Activated naive CD8-positive, alpha-beta T cell treated with anti-CD3 and anti-CD28 coated beads, Interleukin-2, amount 10 ng/mL, durations not matched to agents 7 days and 5 days (primary cell): ENCODE measurements at regions not wholly inside any gene's neighbourhood (a gene's known extent, or its start where the extent isn't known, plus 50 kb on each side); places are given as distances from the start of the nearest gene placed in this dataset.

Experiments used
- ATAC-seq: fragments of 150-1000 bp; cut with Tn5 transposase; one replicate; pipeline ENCODE4 v1.10.0; 2021; ENCODE audit warnings: low read depth, moderate library complexity
- POLR2A ChIA-PET: fragments of 350-600 bp; sonication (Branson Sonifier 250); formaldehyde crosslinking; loops from one replicate; lab custom pipeline; 2021; ENCODE audit warnings: antibody characterized with exemption; lab: Charles Lee
- DNase-seq: peaks from one replicate; pipeline ENCODE4 v3.0.0; 2021
- H3K27ac Mint-ChIP-seq: one replicate; pipeline ENCODE4 v1.8.0; 2022; ENCODE audit warnings: mild to moderate bottlenecking, mixed read lengths
- H3K27me3 Mint-ChIP-seq: one replicate; pipeline ENCODE4 v1.8.0; 2022; ENCODE audit warnings: mild to moderate bottlenecking, moderate library complexity, mixed read lengths
- H3K36me3 Mint-ChIP-seq: one replicate; pipeline ENCODE4 v1.8.0; 2021; ENCODE audit warnings: mild to moderate bottlenecking, mixed read lengths
- H3K4me1 Mint-ChIP-seq: one replicate; pipeline ENCODE4 v1.8.0; 2021; ENCODE audit warnings: mixed read lengths
- H3K4me3 Mint-ChIP-seq: one replicate; pipeline ENCODE4 v1.8.0; 2022; ENCODE audit warnings: mild to moderate bottlenecking, moderate library complexity, mixed read lengths
- H3K9me3 Mint-ChIP-seq: one replicate; pipeline ENCODE4 v1.8.0; 2021; ENCODE audit warnings: mixed read lengths

DNA sequence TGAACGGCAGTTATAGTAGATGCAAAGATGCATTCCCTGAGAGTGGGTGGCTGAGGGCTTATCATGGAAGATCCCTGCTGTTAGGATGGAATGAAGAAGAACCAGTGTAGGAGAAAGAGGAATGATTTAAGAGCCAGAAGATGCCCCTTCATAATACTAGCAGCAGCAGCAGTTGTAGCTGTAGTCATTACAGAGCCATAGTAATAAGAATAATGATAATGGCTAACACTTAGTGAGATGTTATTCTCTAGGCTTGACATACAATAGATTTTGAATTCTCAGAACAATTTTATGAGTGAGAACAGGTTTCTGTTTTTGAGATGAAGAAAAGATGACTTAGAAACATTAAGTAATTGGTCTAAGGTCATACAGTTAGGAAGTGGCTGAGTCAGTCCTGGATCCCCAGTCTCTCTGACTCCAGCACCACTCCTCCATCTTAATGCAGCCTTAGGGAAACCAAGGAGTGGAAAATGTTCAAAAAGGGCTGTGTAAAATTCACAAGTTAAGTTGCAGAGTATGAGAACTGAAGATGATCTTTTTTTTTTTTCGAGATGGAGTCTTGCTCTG, 459.4 kb upstream of the SGCD start:
- no peaks in the 10 kb centered on the region for H3K27me3 Mint-ChIP-seq
- no peak overlapping the region for H3K4me3 Mint-ChIP-seq
- no peak for DNase-seq
- H3K4me1 Mint-ChIP-seq: no peaks in the 10 kb centered on the region
- no peak for ATAC-seq
- POLR2A ChIA-PET: no interaction called here
- no peaks in the 10 kb centered on the region for H3K36me3 Mint-ChIP-seq
- H3K9me3 Mint-ChIP-seq: no peaks in the 10 kb centered on the region
- no peak overlapping the region for H3K27ac Mint-ChIP-seq

DNA sequence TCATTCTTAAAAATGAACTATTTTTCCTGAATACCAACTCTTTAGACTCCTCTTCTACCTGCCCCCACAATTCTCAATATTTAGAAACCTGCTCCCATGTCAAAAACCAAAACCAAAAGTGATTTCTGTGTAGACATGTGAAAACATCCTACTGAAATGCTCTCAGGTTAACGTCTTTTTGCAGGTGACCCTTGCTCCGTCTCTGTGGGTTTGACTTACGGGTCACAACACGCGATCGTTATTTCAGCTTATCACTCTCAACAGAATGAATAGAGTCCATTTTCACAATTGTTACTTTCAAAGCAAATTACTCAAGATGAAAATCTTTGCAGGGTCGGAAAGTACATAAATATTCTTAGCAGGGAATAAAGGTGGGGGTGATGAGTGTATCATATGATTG, 456.3 kb upstream of the SGCD start:
- Mint-ChIP-seq H3K9me3 (no peaks in the 10 kb centered on the region), H3K36me3 (no peaks in the 10 kb centered on the region), H3K4me3 (no peak overlapping the region), H3K27ac (no peak overlapping the region), H3K4me1 (no peaks in the 10 kb centered on the region), H3K27me3 (no peaks in the 10 kb centered on the region)
- POLR2A ChIA-PET: no interaction called here
- ATAC-seq (no peak), DNase-seq (no peak)

DNA sequence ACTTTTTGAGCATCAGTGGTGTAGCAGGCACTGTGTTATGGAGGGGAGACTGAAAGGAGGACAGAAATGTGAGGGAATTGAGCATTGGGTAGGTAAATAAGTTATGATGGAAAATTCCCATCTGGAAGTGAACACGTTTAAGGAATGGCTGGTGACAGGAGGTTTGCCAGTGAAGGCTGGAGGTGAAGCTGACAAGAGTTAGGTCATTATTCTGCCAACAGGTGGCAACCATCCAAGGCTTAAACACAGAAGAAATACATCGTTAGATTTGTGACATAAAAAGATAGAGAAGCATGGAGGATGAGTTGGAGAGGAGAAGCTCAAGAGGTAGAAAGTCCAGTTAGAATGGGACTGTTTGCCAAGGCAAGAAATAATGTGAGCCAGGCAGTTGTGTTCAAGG, 455.3 kb upstream of the SGCD start:
- H3K4me1 Mint-ChIP-seq: no peaks in the 10 kb centered on the region
- H3K27me3 Mint-ChIP-seq: no peaks in the 10 kb centered on the region
- no peak overlapping the region for H3K27ac Mint-ChIP-seq
- H3K4me3 Mint-ChIP-seq: no peak overlapping the region
- H3K9me3 Mint-ChIP-seq: no peaks in the 10 kb centered on the region
- H3K36me3 Mint-ChIP-seq: no peaks in the 10 kb centered on the region
- no peak for DNase-seq
- ATAC-seq: no peak
- POLR2A ChIA-PET: no interaction called here

DNA sequence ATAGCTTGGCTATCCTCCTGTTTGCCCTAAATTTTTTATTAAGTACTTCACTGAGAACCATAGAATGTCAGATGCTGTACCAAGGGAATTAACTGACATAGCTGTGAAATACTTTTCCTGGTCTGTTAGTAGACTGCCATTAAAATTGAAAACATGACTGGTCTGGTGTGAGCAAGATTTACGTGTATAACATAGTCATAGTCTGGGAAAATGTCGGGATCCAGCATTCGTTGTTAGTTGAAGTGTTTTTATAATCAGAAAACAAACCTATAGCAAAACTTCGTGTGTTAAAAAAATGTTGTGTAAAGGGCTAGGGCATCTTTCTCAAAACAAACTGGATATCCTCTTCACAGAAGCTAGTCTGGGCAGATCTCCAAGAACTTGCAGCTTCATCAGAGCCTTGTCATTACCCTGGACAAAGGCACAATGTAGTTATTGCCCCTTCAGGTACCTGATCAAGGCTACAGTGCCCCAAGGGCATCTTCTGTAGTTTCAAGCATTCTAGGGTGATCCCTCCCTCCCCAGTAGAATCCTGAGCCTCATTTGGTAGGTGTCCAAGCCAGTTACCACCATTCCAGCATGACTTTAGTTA, 454.2 kb upstream of the SGCD start:
- H3K36me3 Mint-ChIP-seq: no peaks in the 10 kb centered on the region
- POLR2A ChIA-PET: no interaction called here
- H3K9me3 Mint-ChIP-seq: no peaks in the 10 kb centered on the region

DNA sequence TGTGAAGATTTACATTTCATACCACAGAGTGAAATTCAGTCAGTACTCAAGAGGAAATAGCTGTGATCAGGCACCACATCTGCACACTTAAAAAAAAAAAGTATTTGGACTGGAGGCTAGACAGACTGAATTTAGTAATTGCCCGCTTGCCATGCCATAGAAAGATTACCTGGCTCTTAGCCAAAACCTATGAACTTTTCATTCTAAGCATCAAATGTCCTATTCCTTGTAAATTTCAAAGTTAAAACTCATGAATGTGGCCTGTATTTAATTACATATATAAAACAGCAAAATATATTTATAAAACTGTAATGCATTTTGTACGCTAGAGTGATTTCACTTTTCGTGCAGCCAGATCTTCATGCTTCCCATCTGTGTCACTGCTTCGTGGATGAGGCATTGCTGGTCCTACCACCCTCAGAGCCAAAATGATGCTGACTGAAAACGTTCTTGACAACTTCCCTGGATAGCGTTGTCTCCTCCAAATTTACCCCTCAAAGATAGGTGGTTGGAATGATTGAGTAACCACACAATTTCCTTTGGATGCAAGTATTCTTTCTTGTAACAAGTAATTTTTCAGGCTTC, 447.9 kb upstream of the SGCD start:
- Mint-ChIP-seq H3K4me3 (no peak overlapping the region), H3K27me3 (no peaks in the 10 kb centered on the region), H3K36me3 (no peaks in the 10 kb centered on the region), H3K9me3 (no peaks in the 10 kb centered on the region), H3K4me1 (no peaks in the 10 kb centered on the region), H3K27ac (no peak overlapping the region)
- no peak for ATAC-seq
- POLR2A ChIA-PET: no interaction called here
- no peak for DNase-seq

More for the DNA sequence above, 454.2 kb upstream of the SGCD start:
- Mint-ChIP-seq H3K4me1 (no peaks in the 10 kb centered on the region), H3K27ac (no peak overlapping the region), H3K4me3 (no peak overlapping the region), H3K27me3 (no peaks in the 10 kb centered on the region)
- ATAC-seq: no peak
- DNase-seq: no peak

DNA sequence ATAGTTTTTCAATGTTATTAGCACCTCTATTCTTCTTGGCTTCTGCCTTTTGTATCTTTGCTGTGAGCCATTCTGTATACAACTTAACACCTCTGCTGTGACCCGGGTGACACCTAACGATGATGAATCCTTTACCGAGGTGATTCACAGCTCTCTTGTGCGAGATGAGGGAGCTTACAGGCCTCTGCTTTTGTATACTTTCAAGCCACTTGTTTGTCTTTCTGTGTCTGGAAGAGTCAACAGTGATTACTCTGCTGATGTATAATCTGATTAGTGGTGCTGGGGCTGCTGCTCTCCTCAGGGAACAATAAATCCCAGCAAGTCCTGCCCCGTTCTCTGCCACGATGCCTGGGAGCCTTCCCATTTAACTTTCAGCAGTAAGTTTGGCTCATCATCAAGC, 442.9 kb upstream of the SGCD start:
- no peaks in the 10 kb centered on the region for H3K36me3 Mint-ChIP-seq
- ATAC-seq (no peak), DNase-seq (no peak)
- no peaks in the 10 kb centered on the region for H3K9me3 Mint-ChIP-seq
- POLR2A ChIA-PET: no interaction called here
- no peaks in the 10 kb centered on the region for H3K4me1 Mint-ChIP-seq
- no peak overlapping the region for H3K4me3 Mint-ChIP-seq
- no peaks in the 10 kb centered on the region for H3K27me3 Mint-ChIP-seq
- H3K27ac Mint-ChIP-seq: no peak overlapping the region

DNA sequence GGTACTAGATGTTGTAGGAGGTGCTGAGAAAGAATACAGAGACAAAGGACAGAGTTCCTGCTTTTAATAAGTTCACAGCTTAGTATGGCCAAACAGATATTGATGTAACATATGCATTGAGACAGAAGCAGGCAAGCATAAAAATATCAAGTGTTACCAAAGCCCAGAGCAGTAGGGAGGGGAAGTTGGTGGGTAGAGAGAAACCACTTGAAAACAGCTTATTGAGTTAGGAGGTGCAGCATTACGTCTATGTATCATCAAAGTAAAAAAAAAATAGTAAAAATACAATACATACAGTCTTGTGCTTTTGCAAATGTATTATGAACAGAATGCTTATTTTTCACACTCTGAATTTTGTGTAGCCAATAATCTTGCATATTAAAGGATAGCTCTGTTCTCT, 441.8 kb upstream of the SGCD start:
- DNase-seq: no peak
- no peak overlapping the region for H3K4me3 Mint-ChIP-seq
- no peak for ATAC-seq
- no peaks in the 10 kb centered on the region for H3K9me3 Mint-ChIP-seq
- no peaks in the 10 kb centered on the region for H3K4me1 Mint-ChIP-seq
- POLR2A ChIA-PET: no interaction called here
- no peaks in the 10 kb centered on the region for H3K27me3 Mint-ChIP-seq
- H3K27ac Mint-ChIP-seq: no peak overlapping the region
- no peaks in the 10 kb centered on the region for H3K36me3 Mint-ChIP-seq

DNA sequence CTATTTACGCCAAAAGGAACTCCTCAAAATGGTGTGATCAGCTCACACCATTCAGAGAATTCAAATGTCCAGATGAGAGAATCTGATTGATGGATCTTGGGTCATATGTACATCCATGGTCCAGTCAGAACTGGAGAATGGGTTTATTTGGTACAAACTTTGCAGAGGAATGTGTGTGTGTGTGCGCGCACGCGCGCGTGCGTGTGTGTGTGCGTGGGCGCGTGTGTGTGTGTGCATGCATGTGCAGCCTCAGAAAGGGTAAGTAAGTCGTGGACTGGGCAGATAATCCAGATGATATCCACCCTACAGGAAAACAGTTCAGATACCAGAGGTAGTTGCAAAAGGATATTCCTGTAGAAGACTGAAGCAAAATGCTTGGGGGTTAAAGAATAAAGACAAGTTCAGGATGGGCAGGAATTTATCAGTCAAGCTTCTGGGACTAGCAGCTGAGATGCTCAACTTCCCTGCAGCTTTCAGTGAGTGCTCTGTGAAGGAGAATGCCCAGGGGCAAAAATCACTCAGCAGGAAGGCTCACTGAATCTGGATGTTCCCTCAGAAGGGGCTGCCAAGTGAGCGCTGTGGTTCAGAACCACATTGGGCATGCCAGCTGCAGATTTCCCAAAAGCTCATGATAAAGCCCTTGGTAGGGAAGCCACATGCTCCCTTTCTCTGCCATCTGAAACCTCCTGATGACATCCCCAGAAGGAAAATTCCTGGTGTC, 440.5 kb upstream of the SGCD start:
- H3K27me3 Mint-ChIP-seq: no peaks in the 10 kb centered on the region
- H3K36me3 Mint-ChIP-seq: no peaks in the 10 kb centered on the region
- no peak for DNase-seq
- H3K27ac Mint-ChIP-seq: no peak overlapping the region
- no peaks in the 10 kb centered on the region for H3K9me3 Mint-ChIP-seq
- POLR2A ChIA-PET: no interaction called here
- no peaks in the 10 kb centered on the region for H3K4me1 Mint-ChIP-seq
- H3K4me3 Mint-ChIP-seq: no peak overlapping the region
- no peak for ATAC-seq

DNA sequence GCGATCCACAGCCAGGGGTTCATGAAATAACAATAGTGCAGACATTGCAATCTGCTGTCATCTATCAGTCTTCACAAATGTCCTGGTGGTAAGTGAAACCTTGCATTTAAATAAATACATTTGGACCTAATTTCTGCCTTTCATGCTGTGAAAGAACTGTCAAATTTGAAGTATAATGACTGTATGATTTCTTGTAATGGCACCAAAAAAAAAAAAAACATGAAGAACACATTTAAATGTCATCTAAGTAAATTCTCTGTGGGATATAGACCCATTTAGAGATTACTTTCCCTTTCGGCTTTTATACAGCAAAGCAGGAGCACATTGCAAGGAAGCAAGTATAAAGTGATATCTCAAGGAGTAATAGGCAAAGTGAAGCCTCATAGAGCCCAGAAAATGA, 431.5 kb upstream of the SGCD start:
- POLR2A ChIA-PET: no interaction called here
- Mint-ChIP-seq H3K4me1 (no peaks in the 10 kb centered on the region), H3K27me3 (no peaks in the 10 kb centered on the region), H3K9me3 (no peaks in the 10 kb centered on the region), H3K27ac (no peak overlapping the region), H3K36me3 (no peaks in the 10 kb centered on the region), H3K4me3 (no peak overlapping the region)
- DNase-seq (no peak), ATAC-seq (no peak)

DNA sequence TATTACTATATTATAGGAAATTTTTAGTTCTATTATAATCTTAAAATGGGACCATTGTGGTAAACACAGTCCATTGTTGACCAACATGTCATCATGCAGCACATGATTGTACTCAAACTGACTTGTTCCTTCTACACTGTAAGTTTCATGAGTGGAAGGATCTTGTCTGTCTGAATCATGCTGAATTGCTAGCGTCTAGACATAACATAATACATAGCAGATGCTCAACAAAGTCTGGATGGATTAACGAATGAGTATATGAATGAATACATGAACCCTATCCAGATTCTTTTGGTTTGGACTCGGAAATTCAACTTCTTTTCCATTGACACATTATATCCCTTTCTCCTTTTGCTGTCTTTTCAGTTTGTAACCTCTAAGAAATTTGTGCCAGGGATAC, 429.2 kb upstream of the SGCD start:
- no peaks in the 10 kb centered on the region for H3K9me3 Mint-ChIP-seq
- no peak overlapping the region for H3K4me3 Mint-ChIP-seq
- H3K36me3 Mint-ChIP-seq: no peaks in the 10 kb centered on the region
- ATAC-seq: no peak
- no peak overlapping the region for H3K27ac Mint-ChIP-seq
- no peaks in the 10 kb centered on the region for H3K27me3 Mint-ChIP-seq
- POLR2A ChIA-PET: no interaction called here
- H3K4me1 Mint-ChIP-seq: no peaks in the 10 kb centered on the region
- no peak for DNase-seq

DNA sequence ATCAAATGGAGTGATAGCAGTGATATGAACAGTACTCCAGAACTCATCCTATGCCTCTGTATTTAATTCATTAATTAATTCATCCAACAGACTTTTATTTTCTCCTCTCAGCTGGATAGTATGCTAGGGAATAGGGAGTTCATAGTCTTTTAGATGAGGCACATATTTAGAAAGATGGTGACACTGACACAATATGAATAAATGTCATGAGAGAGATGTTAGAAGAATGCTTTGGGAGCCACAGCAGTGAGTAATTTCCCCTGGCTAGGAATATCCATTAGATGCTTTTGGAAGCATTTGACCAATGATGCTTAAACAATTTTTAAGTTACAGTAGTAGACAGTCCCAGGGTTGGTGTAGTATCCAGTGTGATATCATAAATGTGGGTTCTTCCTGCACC, 428.7 kb upstream of the SGCD start:
- H3K27ac Mint-ChIP-seq: no peak overlapping the region
- no peak for ATAC-seq
- H3K27me3 Mint-ChIP-seq: no peaks in the 10 kb centered on the region
- no peaks in the 10 kb centered on the region for H3K9me3 Mint-ChIP-seq
- no peaks in the 10 kb centered on the region for H3K4me1 Mint-ChIP-seq
- DNase-seq: no peak
- no peak overlapping the region for H3K4me3 Mint-ChIP-seq
- H3K36me3 Mint-ChIP-seq: no peaks in the 10 kb centered on the region
- POLR2A ChIA-PET: no interaction called here

DNA sequence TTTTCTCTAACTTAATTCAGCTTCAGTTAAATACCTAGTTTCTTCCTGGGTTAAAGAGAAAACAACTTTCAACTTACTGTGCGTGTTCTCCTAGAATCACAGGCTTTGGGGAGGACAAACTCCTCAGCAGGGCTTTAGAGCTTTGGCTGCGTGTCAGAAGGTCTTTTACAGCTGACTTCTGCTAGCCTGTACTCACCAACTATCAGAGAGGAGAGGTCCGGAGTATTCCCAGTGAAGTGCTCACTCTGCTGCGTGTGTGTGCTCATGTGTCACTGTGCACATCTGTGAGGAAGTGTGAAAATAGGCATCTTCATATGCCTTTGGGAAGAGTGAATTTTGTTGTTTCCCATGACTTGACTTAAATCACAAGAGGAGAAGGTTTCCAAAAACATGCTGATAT, 423.2 kb upstream of the SGCD start:
- H3K4me3 Mint-ChIP-seq: no peak overlapping the region
- POLR2A ChIA-PET: no interaction called here
- no peak for ATAC-seq
- no peak overlapping the region for H3K27ac Mint-ChIP-seq
- H3K27me3 Mint-ChIP-seq: no peaks in the 10 kb centered on the region
- H3K9me3 Mint-ChIP-seq: no peaks in the 10 kb centered on the region
- H3K36me3 Mint-ChIP-seq: no peaks in the 10 kb centered on the region
- no peak for DNase-seq
- H3K4me1 Mint-ChIP-seq: no peaks in the 10 kb centered on the region

DNA sequence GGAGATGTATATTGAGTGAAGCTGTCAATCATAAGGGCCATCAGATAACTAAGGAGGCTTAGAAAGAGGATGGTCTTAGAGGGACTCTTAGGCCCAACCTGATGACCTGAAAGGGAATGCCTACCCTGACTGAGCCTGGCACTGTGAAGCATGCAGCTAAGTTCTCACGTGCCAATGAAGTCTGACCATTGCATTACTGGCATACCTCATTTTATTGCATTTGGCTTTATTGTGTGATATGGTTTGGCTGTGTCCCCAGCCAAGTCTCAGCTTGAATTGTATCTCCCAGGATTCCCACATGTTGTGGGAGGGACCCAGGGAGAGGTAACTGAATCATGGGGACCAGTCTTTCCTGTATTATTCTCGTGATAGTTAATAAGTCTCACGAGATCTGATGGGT, 421.6 kb upstream of the SGCD start:
- Mint-ChIP-seq H3K4me3 (no peak overlapping the region), H3K9me3 (no peaks in the 10 kb centered on the region), H3K36me3 (no peaks in the 10 kb centered on the region), H3K27me3 (no peaks in the 10 kb centered on the region), H3K27ac (no peak overlapping the region), H3K4me1 (no peaks in the 10 kb centered on the region)
- DNase-seq: no peak
- no peak for ATAC-seq
- POLR2A ChIA-PET: no interaction called here

DNA sequence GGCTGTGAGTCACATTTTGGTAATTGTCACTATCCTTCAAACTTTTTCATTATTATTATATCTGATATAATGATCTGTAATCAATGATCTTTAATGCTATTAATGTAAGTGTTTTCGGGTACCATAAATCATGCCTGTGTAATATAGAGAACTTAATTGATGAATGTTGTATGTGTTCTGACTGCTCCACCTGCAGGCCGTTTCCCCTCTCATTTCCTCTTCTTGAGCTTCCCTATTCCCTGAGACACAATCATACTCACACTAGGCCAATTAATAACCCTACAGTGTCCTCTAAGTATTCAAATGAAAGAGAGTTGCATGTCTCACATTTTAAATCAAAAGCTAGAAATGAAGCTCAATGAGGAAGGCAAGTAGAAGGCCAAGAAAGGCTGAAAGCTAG, 420.9 kb upstream of the SGCD start:
- Mint-ChIP-seq H3K9me3 (no peaks in the 10 kb centered on the region), H3K4me3 (no peak overlapping the region), H3K27me3 (no peaks in the 10 kb centered on the region), H3K4me1 (no peaks in the 10 kb centered on the region), H3K36me3 (no peaks in the 10 kb centered on the region), H3K27ac (no peak overlapping the region)
- POLR2A ChIA-PET: no interaction called here
- DNase-seq (no peak), ATAC-seq (no peak)
